Endothelial cell of umbilical vein (primary cell): ENCODE measurements at regions not wholly inside any gene's neighbourhood (a gene's known extent, or its start where the extent isn't known, plus 50 kb on each side); places are given as distances from the start of the nearest gene placed in this dataset.

Experiments
- BruUV-seq: library from RNA; stranded (reverse); fragments of 400-500 nt; replicated peaks from 2 replicates; lab custom pipeline; 2021; lab: Mats Ljungman, UMichigan
- CTCF ChIA-PET: fragments of 300-600, 350-600 bp; sonication (Branson Sonifier 250); formaldehyde crosslinking; loops from one replicate; lab custom pipeline; 2021; ENCODE audit warnings: antibody characterized with exemption, inconsistent platforms; lab: Charles Lee
- POLR2A ChIA-PET: fragments of 300-600, 350-600 bp; sonication (Branson Sonifier 250); formaldehyde crosslinking; loops from one replicate; lab custom pipeline; 2021; ENCODE audit warnings: antibody characterized with exemption, inconsistent platforms; lab: Charles Lee
- DNase-seq: peaks from one replicate; pipeline ENCODE4 v3.0.0-alpha.2; 2011; ENCODE audit warnings: low read depth, low spot score
- FAIRE-seq: peaks from 2 replicates; lab custom pipeline; 2011; peaks lifted over from hg19 to GRCh38; lab: Jason Lieb, UNC
- H2AFZ ChIP-seq: 2 replicates; pipeline ENCODE4 v1.6.0; 2012; ENCODE audit warnings: low read depth, low read length, control low read depth, inconsistent platforms
- H3K27ac ChIP-seq: 2 replicates; pipeline ENCODE4 v1.5.1; 2011; ENCODE audit warnings: low read depth, mild to moderate bottlenecking, control low read depth, low read length, moderate library complexity; ENCODE audit not compliant: insufficient read depth
- H3K27me3 ChIP-seq, 2 experiments: 2 replicates each; pipeline versions ENCODE4 v1.6.0 to v1.6.1; 2011; ENCODE audit warnings: low read length in 2 of 2, mixed read lengths in 1 of 2; ENCODE audit not compliant: control insufficient read depth in 2 of 2, insufficient read depth in 2 of 2
- H3K36me3 ChIP-seq, 2 experiments: 2 replicates in 1 of 2; 3 replicates in 1 of 2; pipeline ENCODE4 v1.5.1; 2011; ENCODE audit warnings: low read length in 2 of 2, mild to moderate bottlenecking in 1 of 2, moderate library complexity in 1 of 2; ENCODE audit not compliant: control insufficient read depth in 2 of 2, insufficient read depth in 2 of 2; ENCODE audit errors: extremely low read depth in 1 of 2
- H3K4me1 ChIP-seq: 3 replicates; pipeline ENCODE4 v1.5.1; 2011; ENCODE audit warnings: mild to moderate bottlenecking, low read length; ENCODE audit not compliant: control insufficient read depth, insufficient read depth; ENCODE audit errors: extremely low read depth
- H3K4me2 ChIP-seq: 2 replicates; pipeline ENCODE4 v1.6.1; 2011; ENCODE audit warnings: low read length, control low read depth, mixed read lengths; ENCODE audit not compliant: insufficient read depth
- H3K4me3 ChIP-seq, 3 experiments: fragments of 200-600 bp in 1 of 3; sonication (generic), shearing (Covaris generic) in 1 of 3; replicated peaks in 1 of 3; 2 replicates each; pipeline ENCODE4 v1.5.1; 2011 to 2016; ENCODE audit warnings: control low read depth in 3 of 3, low read length in 3 of 3, mild to moderate bottlenecking in 2 of 3, inconsistent platforms in 1 of 3, low read depth in 1 of 3, moderate library complexity in 1 of 3; ENCODE audit not compliant: insufficient read depth in 1 of 3
- H3K79me2 ChIP-seq: 2 replicates; pipeline ENCODE4 v1.6.0; 2012; ENCODE audit warnings: low read length, inconsistent platforms; ENCODE audit not compliant: control insufficient read depth, insufficient read depth
- H3K9ac ChIP-seq: replicated peaks from 2 replicates; pipeline ENCODE3; 2011; ENCODE audit warnings: low read length, control low read depth; ENCODE audit not compliant: insufficient read depth; ENCODE audit errors: extremely low read depth
- H3K9me1 ChIP-seq: replicated peaks from 3 replicates; pipeline ENCODE4 v1.6.0; 2011; ENCODE audit warnings: mild to moderate bottlenecking, low read length; ENCODE audit not compliant: control insufficient read depth, insufficient read depth; ENCODE audit errors: extremely low read depth
- H3K9me3 ChIP-seq: replicated peaks from 2 replicates; pipeline ENCODE4 v1.5.1; 2012; ENCODE audit warnings: low read length, inconsistent platforms; ENCODE audit not compliant: control insufficient read depth, insufficient read depth
- H4K20me1 ChIP-seq: replicated peaks from 2 replicates; pipeline ENCODE3; 2011; ENCODE audit warnings: mild to moderate bottlenecking, low read length; ENCODE audit not compliant: control insufficient read depth, insufficient read depth; ENCODE audit errors: extremely low read depth
- CTCF ChIP-seq, 2 donors: IDR thresholded peaks; 1 replicate in 1 of 2; 2 replicates in 1 of 2; pipeline ENCODE4 v1.5.1; 2011; ENCODE audit warnings: low read length in 2 of 2, mild to moderate bottlenecking in 2 of 2, moderate library complexity in 2 of 2, control low read depth in 1 of 2, inconsistent platforms in 1 of 2, low read depth in 1 of 2; ENCODE audit not compliant: insufficient read depth in 1 of 2; ENCODE audit errors: extremely low read depth in 1 of 2
- EZH2 ChIP-seq: IDR thresholded peaks from 2 replicates; pipeline ENCODE4 v1.6.1; 2012; ENCODE audit warnings: borderline replicate concordance, low read depth, mild to moderate bottlenecking, moderate library complexity, low read length, inconsistent platforms; ENCODE audit not compliant: severe bottlenecking
- FOS ChIP-seq: IDR thresholded peaks from 2 replicates; pipeline ENCODE4 v1.6.1; 2011; ENCODE audit warnings: mild to moderate bottlenecking, low read length, moderate library complexity, borderline replicate concordance; ENCODE audit not compliant: insufficient read depth
- GATA2 ChIP-seq: IDR thresholded peaks from 2 replicates; pipeline ENCODE4 v1.7.0; 2011; ENCODE audit warnings: low read depth, mild to moderate bottlenecking, moderate library complexity, mixed read lengths, low read length; ENCODE audit not compliant: insufficient read length, insufficient read depth
- JUN ChIP-seq: IDR thresholded peaks from 2 replicates; pipeline ENCODE4 v1.6.1; 2011; ENCODE audit warnings: borderline replicate concordance, low read depth; ENCODE audit not compliant: insufficient read length, insufficient read depth
- MAX ChIP-seq: IDR thresholded peaks from 2 replicates; pipeline ENCODE4 v1.6.1; 2011; ENCODE audit not compliant: insufficient read depth, insufficient read length
- MYC ChIP-seq: IDR thresholded peaks from one replicate; pipeline ENCODE4 v1.6.1; 2011; ENCODE audit warnings: mild to moderate bottlenecking, low read depth, low read length
- POLR2A ChIP-seq: IDR thresholded peaks from 2 replicates; pipeline ENCODE4 v1.6.1; 2012; ENCODE audit warnings: low read depth, mild to moderate bottlenecking, control low read depth, low read length
- POLR2AphosphoS5 ChIP-seq: IDR thresholded peaks from 2 replicates; pipeline ENCODE4 v1.6.1; 2012; ENCODE audit warnings: low read depth, mild to moderate bottlenecking, control low read depth, low read length, moderate library complexity; ENCODE audit not compliant: insufficient read depth
- dilution Hi-C: fragments of 300-500 bp; cut with MboI; formaldehyde crosslinking; loops from one replicate; pipeline ENCODE4 v1.15.0; 2019; ENCODE audit warnings: low sequenced_read_pairs; ENCODE audit not compliant: extremely low pct_ligation_motif_present
- intact Hi-C: fragments of 100-400 bp; cut with micrococcal nuclease; formaldehyde crosslinking; loops from one replicate; pipeline ENCODE4 v1.10.0; 2022

GRCh38 chr12:9391815-9392214, 183.6 kb upstream of the PZP start:
- no peaks in the 10 kb centered on the region for H3K4me1 ChIP-seq
- no peak overlapping the region for H3K4me2 ChIP-seq
- H3K27me3 ChIP-seq: peaks cover 7 to 12% of the 10 kb centered on the region in 2 experiments
- no peaks in the 10 kb centered on the region for H4K20me1 ChIP-seq
- ChIA-PET POLR2A (no interaction called here), CTCF (no interaction called here)
- TF ChIP-seq MYC (no peak), GATA2 (no peak), EZH2 (no peak), CTCF (IDR thresholded peaks at IDR 0.05; ENCODE audit: extremely low read depth in 1 of 2, insufficient read depth in 1 of 2, low read depth in 1 of 2, low read length in 2 of 2) (no peak), POLR2A (no peak), JUN (no peak), MAX (no peak), POLR2AphosphoS5 (no peak), FOS (no peak)
- intact Hi-C loops (no loop called here), dilution Hi-C loops (no loop called here)
- H3K9ac ChIP-seq: no peak overlapping the region
- no peaks in the 10 kb centered on the region for H3K36me3 ChIP-seq
- DNase-seq (no peak), FAIRE-seq (no peak)
- no peak overlapping the region for H2AFZ ChIP-seq
- BruUV-seq: no TSS peak
- no peak overlapping the region for H3K4me3 ChIP-seq
- no peaks in the 10 kb centered on the region for H3K9me1 ChIP-seq
- H3K79me2 ChIP-seq: no peaks in the 10 kb centered on the region
- no peaks in the 10 kb centered on the region for H3K9me3 ChIP-seq
- H3K27ac ChIP-seq: no peak overlapping the region
